Esophagus muscularis mucosa (tissue), 4 donors: ENCODE measurements at regions not wholly inside any gene's neighbourhood (a gene's known extent, or its start where the extent isn't known, plus 50 kb on each side); places are given as distances from the start of the nearest gene placed in this dataset.
A peak's percentile ranks its signal among the peaks of the same experiment; 100 is the strongest.
"Not testable (repeated sequence)": the region's sequence is repeated elsewhere in the genome, so short reads cannot be mapped to it uniquely, and the experiment has no call there.

Source experiments
- EP300 ChIP-seq: sonication (generic); formaldehyde crosslinking; IDR thresholded peaks from one replicate; pipeline ENCODE4 v1.6.1; 2017; ENCODE audit warnings: antibody characterized with exemption
- POLR2A ChIP-seq: fragments of 450-650 bp; IDR thresholded peaks from one replicate; pipeline ENCODE4 v1.6.1; 2017; ENCODE audit warnings: antibody characterized with exemption, moderate library complexity, mild to moderate bottlenecking, low read depth
- POLR2AphosphoS5 ChIP-seq, 2 donors: sonication (generic); formaldehyde crosslinking; IDR thresholded peaks; one replicate each; pipeline ENCODE4 v1.6.1; 2017; ENCODE audit warnings: antibody characterized with exemption in 2 of 2
- TF ChIP-seq, protein P1 (sequence below), 3 experiments: fragments of 200-600 bp in 2 of 3; fragments of 450-650 bp in 1 of 3; sonication (generic) in 2 of 3; IDR thresholded peaks; one replicate each; pipeline ENCODE4 v1.5.1; 2017 to 2019; ENCODE audit warnings: antibody characterized with exemption in 3 of 3, mild to moderate bottlenecking in 2 of 3, moderate library complexity in 1 of 3

DNA sequence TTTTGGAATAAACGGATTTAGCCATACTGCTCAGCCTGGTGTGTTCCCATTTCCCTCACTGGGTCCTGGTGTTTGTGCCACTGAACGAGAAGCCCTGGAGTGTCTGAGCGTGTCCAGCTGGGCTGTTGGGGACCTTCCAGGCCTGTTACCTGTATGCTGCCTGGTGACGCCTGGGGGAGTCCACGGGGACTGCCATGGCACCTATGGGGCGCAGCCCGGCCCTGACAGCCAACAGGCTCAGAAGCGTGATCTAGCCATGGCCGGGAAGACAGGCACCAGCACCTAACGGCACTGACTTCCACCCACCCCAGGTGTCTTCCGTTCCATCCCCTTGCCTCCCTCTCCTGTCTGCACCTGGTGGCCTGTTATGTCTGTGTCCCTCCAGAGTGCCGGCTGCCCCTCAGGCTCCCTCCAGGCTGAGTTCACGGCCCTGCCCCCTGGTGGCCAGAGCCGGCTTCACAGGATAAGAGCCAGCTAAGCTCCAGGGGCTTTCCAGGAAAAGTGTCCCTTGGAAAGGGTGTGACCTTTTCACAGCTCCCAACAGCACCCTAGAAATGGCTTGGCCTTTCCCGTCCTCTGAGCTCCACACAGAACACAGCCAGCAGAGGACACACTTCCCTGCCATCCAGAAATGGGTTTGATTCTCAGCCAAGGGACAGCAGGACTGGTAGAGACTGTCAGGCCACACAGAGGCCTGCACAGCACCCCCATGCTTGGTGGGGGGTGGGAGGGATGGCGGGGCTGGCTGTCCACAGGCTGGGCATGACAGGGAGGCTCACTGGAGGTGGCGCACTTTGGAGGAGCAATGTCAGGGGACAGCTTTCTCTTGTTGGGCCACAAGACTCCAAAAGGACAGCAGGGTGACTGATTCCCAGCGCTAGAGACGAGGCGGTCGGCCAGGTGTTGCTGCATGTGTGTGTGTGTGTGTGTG is 64.0 kb upstream of the LYSMD4 start:
- not testable (repeated sequence) for TF ChIP-seq POLR2AphosphoS5 (IDR thresholded peaks at IDR 0.05); EP300; POLR2A
- TF ChIP-seq, protein P1, sequence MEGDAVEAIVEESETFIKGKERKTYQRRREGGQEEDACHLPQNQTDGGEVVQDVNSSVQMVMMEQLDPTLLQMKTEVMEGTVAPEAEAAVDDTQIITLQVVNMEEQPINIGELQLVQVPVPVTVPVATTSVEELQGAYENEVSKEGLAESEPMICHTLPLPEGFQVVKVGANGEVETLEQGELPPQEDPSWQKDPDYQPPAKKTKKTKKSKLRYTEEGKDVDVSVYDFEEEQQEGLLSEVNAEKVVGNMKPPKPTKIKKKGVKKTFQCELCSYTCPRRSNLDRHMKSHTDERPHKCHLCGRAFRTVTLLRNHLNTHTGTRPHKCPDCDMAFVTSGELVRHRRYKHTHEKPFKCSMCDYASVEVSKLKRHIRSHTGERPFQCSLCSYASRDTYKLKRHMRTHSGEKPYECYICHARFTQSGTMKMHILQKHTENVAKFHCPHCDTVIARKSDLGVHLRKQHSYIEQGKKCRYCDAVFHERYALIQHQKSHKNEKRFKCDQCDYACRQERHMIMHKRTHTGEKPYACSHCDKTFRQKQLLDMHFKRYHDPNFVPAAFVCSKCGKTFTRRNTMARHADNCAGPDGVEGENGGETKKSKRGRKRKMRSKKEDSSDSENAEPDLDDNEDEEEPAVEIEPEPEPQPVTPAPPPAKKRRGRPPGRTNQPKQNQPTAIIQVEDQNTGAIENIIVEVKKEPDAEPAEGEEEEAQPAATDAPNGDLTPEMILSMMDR (IDR thresholded peaks at IDR 0.05): peak in 1 of 3 experiments; percentile 16
